Retinal pigment epithelial cell (primary cell): ENCODE measurements at regions not wholly inside any gene's neighbourhood (a gene's known extent, or its start where the extent isn't known, plus 50 kb on each side); places are given as distances from the start of the nearest gene placed in this dataset.

Source experiments
- DNase-seq: peaks from one replicate; pipeline ENCODE4 v3.0.0-alpha.2; 2010; ENCODE audit warnings: low read depth
- H3K4me3 ChIP-seq: 2 replicates; pipeline ENCODE4 v1.5.1; 2011; ENCODE audit warnings: mild to moderate bottlenecking, low read length, control low read depth, moderate library complexity
- TF ChIP-seq, protein P1 (sequence below): conservative IDR thresholded peaks from 2 replicates; pipeline ENCODE4 v1.5.1; 2011; ENCODE audit warnings: low read depth, low read length, control low read depth, inconsistent platforms

DNA sequence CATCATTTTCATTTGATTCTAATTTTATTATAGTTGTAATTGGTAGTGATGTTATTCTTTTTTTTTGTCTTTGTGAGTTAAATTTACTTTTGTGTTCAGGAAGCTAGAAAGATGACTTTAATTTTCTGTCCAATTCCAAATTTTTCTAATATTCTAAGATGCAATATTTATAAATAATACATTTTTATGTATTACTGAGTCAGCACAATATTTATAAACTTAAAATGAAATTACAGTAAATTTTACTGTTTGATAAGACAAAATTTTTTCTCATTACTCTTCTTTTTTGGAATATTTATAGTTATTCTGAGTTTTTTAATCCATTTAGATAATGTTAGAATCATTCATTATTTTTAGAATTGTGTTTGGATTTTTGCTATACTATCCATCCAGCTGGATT is 1637.9 kb upstream of the ACO1 start:
- TF ChIP-seq, protein P1, sequence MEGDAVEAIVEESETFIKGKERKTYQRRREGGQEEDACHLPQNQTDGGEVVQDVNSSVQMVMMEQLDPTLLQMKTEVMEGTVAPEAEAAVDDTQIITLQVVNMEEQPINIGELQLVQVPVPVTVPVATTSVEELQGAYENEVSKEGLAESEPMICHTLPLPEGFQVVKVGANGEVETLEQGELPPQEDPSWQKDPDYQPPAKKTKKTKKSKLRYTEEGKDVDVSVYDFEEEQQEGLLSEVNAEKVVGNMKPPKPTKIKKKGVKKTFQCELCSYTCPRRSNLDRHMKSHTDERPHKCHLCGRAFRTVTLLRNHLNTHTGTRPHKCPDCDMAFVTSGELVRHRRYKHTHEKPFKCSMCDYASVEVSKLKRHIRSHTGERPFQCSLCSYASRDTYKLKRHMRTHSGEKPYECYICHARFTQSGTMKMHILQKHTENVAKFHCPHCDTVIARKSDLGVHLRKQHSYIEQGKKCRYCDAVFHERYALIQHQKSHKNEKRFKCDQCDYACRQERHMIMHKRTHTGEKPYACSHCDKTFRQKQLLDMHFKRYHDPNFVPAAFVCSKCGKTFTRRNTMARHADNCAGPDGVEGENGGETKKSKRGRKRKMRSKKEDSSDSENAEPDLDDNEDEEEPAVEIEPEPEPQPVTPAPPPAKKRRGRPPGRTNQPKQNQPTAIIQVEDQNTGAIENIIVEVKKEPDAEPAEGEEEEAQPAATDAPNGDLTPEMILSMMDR: no peak
- DNase-seq: no peak
- no peak overlapping the region for H3K4me3 ChIP-seq

DNA sequence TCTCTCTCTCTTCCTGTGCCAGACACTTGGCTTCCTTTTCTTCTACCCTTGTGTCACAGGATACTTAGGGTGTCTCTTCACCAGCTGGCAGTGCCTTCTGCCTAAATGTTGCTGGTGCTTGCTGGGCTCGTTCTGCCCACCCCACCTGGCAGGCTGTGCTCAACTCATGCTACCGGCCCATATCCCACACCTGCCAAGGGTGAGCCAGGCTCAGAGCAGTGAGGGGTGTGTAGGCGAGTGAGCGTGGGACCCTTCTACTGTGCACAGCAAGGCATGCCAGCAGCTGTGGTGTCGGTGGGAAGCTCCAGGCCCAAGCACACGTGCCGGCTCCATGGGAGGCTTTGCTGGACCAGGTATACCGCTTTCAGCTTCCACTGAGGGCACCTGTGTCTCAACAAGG is 1626.7 kb upstream of the ACO1 start:
- DNase-seq: no peak
- TF ChIP-seq, protein P1: no peak
- H3K4me3 ChIP-seq: no peak overlapping the region

DNA sequence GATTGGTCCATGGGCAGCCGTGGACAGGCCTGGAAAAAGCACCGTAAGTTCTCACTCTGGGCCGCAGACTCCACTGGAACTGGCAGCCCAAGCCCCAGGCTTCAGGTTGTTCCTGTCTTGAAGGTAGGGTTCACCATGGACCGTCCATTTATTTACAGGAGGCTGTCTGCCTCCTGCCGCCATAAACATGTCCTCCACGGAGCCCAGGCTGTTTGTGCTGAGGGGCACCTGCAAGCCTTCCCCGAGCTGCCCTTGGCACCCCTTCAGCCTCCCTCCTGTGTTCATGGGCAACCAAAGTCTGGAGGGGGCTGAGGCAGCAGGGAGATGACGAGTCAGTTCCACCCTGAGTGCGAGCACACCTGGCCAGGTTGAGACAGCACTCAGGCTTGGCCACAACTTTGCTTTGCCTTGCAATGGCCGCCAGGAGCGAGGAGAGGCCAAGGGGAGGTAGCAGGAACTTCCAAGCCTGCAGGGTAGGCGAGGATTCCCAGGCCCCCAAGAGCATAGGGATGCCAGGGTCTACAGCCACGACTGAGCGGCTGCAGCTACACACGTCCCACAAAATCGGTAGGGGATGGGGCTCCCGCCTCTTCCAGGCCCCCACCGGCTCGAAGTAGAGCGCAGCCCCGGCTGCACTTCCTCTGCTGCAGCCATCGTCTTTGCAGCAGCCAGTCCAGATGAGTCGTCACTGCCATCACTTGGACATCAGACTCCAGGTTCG is 1625.6 kb upstream of the ACO1 start:
- DNase-seq: no peak
- TF ChIP-seq, protein P1: no peak
- H3K4me3 ChIP-seq: no peak overlapping the region

DNA sequence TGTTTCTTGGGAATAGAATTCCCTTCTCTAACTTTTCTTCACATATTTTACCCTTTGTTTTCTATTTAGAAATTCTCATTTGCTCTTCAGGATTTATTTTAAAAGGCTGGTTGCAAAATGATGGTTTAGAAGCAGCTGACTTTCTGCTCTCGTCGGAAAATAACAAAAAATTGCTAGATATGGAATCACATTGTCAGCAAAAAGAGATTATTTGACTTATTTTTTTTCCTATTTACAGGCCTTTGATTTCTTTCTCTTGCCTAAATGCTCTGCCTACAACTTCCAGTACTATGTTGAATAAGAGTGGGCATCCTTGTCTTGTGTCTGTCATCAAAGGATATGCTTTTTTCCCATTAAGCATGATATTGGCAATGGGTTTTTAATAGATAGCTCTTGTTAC is 1619.1 kb upstream of the ACO1 start:
- no peak for DNase-seq
- no peak overlapping the region for H3K4me3 ChIP-seq
- TF ChIP-seq, protein P1: no peak

DNA sequence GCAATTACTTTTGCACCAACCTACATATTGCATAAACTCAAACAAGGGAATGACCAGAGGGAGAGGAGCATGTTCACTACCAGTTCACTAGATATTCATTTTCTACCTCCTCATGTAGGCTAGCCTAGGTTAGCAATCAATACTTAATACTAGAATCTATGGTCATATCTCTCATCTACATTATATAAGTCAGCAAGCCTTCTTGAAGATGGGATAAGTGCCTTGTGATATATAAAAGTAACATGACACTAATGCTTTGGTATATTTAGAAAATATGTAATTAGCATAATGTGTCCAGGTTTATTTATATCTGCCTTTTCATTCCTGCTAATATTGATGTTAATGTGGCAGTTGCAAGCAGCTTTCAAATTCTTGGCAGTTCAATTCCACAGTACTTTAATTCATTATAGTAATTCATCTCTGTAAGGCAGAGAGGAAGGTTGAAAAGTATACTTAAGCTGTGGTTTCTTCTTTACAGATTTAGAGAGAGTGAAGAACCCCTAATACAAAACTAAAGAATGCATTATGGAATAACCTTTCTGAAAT is 1613.2 kb upstream of the ACO1 start:
- TF ChIP-seq, protein P1: no peak
- H3K4me3 ChIP-seq: no peak overlapping the region
- no peak for DNase-seq

DNA sequence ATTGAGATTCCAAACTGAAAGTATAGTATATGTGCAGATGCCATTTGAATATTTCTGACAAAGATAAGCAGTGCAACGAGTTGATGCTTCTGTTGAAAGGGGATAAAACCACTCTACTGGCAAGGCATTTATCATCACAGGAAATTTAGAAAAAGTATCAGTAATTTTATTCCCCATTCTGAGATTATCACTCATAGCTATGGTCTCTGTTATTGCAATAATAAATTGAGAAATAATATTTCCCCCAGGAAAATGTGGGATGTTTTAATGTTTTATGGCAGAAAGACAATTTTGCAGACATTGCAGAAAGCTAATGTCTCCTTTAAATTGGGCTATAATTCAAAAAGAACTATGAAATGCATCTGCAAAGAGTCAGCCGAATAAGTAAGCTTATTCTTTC is 1612.7 kb upstream of the ACO1 start:
- no peak for DNase-seq
- TF ChIP-seq, protein P1: no peak
- H3K4me3 ChIP-seq: no peak overlapping the region

DNA sequence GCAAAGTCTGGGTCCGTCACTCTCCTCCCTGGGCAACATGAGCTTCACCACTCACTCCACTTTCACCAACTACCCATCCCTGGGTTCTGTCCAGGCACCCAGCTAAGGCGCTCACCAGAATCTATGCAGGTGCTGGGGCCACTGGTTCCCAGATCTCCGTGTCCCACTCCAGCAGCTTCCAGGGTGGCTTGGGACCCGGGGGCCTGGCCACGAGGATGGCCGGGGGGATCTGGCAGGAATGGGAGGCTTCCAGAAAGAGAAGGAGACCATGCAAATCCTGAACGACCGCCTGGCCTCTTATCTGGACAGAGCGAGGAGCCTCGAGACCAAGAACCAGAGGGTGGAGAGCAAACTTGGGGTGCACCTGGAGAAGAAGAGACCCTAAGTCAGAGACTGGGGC is 1611.0 kb upstream of the ACO1 start:
- no peak overlapping the region for H3K4me3 ChIP-seq
- TF ChIP-seq, protein P1: no peak
- no peak for DNase-seq
